ENCODE measurements at regions not wholly inside any gene's neighbourhood (a gene's known extent, or its start where the extent isn't known, plus 50 kb on each side); places are given as distances from the start of the nearest gene placed in this dataset.
A peak's percentile ranks its signal among the peaks of the same experiment; 100 is the strongest.

DNA sequence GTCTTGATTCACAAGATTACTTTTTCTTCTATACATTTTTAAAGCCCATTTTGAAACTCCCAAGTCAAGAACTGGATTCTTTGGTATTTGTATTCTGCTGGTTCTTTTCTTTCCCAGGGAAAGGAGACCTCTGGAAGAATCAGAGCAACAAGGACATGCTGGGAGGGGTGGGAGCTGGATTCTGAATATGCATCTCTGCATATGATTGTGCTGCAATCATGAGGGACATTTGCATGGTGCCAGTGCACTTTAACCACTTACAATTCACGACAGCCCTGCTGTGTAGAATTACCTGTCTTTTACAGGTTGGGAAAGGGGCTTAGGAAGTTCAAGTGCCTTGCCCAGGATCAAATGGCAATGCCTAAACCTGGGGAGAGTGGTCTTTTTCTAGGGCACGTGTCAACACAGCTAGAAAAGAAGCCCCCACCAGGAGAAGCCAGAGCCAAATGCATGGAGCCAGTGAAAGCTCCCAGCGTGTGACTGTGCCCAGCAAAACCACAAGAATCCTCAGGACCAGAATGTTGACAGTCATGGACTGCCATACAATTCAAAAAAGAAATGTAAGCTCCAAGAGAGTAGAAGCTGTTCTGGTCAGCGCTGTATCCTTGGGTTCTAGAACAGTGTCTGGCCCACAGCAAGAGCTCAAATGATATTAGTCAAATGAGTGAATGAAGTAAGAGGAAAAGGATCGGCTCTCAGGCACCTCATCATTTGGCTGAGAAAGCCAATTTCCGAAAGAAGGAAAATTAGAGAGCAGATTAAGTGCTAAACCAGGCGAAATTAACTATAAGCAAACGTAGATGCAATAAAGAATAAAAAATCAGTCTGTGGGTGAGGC is 84.5 kb upstream of the MEF2A start:
- H3K4me3 ChIP-seq (ENCODE audit: low read depth, low read length), result no peak overlapping the region
- TF ChIP-seq, protein P1, sequence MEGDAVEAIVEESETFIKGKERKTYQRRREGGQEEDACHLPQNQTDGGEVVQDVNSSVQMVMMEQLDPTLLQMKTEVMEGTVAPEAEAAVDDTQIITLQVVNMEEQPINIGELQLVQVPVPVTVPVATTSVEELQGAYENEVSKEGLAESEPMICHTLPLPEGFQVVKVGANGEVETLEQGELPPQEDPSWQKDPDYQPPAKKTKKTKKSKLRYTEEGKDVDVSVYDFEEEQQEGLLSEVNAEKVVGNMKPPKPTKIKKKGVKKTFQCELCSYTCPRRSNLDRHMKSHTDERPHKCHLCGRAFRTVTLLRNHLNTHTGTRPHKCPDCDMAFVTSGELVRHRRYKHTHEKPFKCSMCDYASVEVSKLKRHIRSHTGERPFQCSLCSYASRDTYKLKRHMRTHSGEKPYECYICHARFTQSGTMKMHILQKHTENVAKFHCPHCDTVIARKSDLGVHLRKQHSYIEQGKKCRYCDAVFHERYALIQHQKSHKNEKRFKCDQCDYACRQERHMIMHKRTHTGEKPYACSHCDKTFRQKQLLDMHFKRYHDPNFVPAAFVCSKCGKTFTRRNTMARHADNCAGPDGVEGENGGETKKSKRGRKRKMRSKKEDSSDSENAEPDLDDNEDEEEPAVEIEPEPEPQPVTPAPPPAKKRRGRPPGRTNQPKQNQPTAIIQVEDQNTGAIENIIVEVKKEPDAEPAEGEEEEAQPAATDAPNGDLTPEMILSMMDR (IDR thresholded peaks at IDR 0.05; ENCODE audit: low read depth, low read length), result no peak

DNA sequence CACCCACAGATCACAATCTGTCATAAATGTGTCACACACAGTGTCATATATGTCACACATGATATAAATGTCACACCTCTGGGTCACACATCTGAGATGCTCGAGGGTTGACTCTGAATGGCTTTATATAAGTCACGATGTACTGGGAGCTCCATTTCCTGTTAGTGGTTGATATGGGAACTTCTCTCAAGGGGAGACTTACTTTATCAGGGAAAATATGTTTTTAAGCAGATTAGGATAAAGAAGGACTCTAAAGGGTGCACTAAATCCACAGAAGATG is 83.9 kb upstream of the MEF2A start:
- TF ChIP-seq, protein P1 (IDR thresholded peaks at IDR 0.05; ENCODE audit: low read depth, low read length), result no peak
- H3K4me3 ChIP-seq (ENCODE audit: low read depth, low read length), result no peak overlapping the region

DNA sequence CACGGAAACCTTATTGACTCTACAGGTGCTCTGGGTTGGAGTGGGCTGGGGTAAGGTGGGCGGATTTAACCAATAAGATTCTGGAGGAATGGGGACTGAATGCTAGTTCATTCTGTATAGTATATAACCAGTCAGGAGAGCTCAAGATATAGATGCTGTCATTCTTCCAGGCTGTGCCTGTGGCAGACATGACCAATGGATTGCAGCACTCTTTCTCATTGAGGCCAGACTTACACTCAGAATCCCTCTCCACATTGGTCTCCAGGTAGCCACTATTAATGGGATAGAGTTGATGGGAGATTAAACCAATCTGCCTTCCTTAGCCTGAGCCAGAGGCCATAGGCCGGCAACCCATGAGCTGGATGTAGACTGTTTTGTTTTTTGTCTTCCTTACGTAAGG is 82.8 kb upstream of the MEF2A start:
- TF ChIP-seq, protein P1 (IDR thresholded peaks at IDR 0.05; ENCODE audit: low read depth, low read length), result no peak

DNA sequence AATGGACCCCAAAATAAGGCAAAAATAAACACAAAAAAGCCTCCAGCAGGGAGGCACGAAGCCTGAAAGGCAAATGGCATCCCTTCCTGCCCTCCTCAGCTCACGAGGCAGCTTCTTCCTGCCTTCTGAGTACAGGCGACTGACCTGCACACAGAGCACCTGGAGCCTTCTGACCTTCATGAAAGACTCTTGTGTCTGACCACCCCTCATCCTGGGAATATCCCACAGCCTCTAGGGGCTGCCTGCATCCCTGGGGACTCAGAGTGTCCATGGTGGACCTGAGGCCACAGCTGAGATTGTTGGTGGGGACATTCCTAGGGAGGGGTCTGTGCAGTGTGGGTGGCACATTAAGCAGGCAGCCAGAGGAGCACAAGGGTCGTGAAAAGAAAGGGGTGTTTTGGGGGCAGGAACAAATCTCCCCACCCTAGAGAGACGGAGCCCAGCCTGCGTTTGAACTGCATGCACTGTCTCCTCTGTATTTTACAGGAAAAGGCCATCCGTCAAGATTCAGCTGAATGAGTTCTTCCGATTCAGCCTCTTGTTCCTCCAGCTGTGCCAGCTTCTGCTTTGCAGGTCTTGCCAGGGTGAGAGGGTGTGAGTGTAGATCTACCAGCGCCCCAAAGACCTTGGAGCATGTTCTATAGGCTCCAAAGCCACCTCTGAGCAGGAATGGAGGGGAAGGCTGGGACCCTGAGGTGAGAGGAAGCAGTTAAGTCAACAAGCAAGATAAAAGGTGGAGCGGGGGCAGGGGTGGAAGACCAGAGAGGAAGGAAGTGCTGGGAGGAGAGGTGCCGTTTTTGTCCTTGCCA is 80.4 kb upstream of the MEF2A start:
- TF ChIP-seq, protein P1 (IDR thresholded peaks at IDR 0.05; ENCODE audit: low read depth, low read length), result no peak
- no peak overlapping the region for H3K4me3 ChIP-seq (ENCODE audit: low read depth, low read length)

More for the DNA sequence above, 82.8 kb upstream of the MEF2A start:
- no peak overlapping the region for H3K4me3 ChIP-seq (ENCODE audit: low read depth, low read length)

DNA sequence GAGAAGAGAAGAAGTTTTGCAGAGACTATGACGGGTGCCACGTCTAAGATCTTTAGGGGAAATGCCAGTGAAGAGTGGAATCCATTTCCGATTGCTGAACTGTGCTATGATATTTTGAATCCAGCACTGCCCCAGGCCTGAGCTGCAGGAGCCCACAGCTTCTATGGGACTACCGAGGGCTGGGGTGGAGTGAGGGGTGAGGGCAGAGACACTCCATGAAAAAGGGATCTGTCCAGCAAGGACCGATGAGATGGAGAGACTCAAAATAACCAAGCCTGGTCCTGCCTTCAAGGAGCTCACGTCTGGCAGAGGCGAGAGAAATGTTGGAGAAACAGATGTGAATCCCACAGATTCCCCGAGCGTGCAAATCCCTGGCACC is 79.8 kb upstream of the MEF2A start:
- peak overlapping the region; percentile 17; the same call in 1 of the 2 replicates for H3K4me3 ChIP-seq (ENCODE audit: low read depth, low read length)
- TF ChIP-seq, protein P1 (IDR thresholded peaks at IDR 0.05; ENCODE audit: low read depth, low read length), result no peak

DNA sequence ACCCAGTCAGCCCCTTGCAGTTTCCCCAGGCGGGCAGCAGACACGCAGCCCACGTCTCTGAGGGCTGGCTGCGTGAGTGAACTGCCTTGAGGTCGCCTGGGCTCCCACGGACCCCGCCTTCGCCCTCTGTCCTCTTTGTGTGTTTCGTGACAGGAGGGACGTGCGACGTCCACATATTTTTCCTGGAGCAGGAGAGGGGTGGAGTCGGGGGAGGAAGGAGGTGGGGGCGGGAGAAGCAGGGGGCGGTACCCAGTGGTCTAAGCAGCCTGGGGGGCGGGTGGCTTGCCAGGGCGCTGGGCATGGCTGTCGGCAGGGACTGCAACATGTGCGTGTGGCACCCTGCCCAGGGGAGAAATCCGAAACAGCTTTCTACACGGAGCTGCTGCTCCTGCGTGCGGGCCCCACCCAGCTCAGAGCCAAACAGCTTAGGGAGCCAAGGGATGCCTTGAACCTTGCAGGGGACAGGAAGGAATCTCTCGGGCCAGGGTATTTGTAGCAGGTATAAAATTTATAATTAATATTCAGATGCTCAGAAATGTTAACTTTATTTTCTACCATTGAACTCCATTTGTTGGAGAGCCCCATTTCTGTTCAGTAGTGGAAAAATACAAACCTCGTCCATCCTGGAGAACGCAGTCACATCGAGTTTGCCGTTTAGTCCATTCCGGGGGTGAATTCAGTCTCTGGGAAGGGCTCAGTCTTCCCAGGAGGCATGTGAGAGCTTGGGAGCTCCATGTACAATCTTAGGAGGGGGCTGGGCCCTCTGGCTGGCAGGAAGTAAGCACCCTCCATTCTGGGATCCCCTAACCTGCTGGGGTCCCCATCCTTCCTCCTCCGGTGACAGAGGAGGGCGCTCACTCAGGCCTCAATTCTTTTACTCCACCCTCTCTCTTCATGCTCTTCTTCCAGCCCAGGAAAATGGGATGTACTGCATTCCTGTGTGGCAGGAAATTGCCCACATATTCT is 79.1 kb upstream of the MEF2A start:
- TF ChIP-seq, protein P1 (IDR thresholded peaks at IDR 0.05; ENCODE audit: low read depth, low read length), result no peak
- peak overlapping the region; percentile 40 for H3K4me3 ChIP-seq (ENCODE audit: low read depth, low read length)
